ENCODE measurements at regions not wholly inside any gene's neighbourhood (a gene's known extent, or its start where the extent isn't known, plus 50 kb on each side); places are given as distances from the start of the nearest gene placed in this dataset.

DNA sequence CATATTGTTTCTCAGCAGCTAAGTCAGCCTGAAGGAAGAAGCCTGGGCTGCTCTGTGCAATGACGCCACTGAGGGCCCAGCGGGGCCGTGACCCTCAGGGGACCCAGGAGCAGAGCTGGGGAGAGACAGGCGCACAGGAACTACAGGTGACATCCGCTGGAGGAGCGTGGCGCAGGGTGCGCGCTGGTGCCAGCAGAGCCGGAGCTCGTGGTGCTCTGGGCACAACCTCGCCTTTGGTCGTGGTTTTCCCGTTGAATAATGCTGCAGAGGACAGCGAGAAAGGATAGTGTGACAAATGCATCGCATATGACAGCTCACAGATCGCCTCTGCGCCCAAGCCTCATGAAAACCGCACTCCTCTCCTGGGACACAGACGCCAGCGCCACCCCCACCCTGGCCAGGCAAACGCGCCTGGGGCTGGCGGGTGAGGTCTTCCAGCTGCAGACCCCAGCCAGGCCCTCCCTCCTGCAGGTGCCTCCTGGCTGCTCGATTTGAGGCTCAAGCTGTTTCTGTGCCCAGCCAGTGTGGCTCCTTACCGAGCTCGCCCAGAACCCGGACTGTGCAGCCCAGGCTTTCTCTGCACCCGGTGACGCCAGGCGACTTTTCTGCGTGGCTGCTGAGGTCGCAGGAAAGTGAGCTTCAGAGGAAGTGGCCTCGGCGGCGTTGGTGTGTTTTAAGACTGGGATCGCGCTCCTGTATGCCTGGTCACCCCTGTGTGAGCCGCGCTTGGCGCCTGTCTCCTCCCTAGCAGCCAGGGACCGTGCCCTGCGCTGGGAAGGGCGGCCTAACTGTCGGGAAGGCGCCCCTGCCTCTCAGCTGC lies 583.1 kb upstream of the HS6ST1 start:
- no peak for DNase-seq (ENCODE audit: low spot score)
- intact Hi-C loops (cut with DNase I), result no loop called here
- peak; percentile 28 for ATAC-seq

DNA sequence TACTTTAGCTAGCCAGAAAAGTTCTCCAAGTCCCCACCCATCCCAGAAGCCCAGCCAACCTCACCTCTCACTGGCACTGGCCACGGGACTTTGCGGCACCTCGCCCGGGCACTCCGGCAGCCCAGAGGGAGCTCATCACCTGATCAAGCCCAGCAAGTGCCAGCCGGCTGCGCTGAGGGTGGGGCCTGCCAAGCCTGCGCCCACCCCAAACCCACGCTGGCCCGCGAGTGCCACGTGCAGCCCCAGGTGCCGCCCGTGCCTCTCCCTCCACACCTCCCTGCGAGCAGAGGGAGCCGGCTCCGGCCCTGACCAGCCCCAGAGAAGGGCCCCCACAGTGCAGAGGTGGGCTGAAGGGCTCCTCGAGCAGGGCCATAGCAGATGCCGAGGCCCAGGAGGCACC lies 585.0 kb upstream of the HS6ST1 start:
- intact Hi-C loops (cut with DNase I), result no loop called here
- ATAC-seq (no peak), DNase-seq (ENCODE audit: low spot score) (no peak)

DNA sequence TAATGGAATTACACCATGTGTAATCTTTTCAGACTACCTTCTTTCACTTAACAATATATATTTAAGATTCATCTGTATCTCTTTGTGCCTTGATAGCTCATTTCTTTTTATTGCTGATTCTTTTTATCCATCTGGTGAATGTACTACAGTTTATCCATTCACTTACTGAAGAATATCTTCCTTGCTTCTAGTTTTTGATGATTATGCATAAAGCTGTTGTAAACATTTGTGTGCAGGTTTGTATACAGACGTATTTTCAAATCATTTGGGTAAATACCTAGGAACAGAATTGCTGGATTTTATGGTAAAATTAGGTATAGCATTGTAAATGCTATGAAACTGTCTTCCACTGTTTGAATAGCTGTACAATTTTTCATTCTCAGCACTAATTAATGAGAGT lies 592.6 kb upstream of the HS6ST1 start:
- ATAC-seq (no peak), DNase-seq (ENCODE audit: low spot score) (no peak)
- intact Hi-C loops (cut with DNase I), result no loop called here

DNA sequence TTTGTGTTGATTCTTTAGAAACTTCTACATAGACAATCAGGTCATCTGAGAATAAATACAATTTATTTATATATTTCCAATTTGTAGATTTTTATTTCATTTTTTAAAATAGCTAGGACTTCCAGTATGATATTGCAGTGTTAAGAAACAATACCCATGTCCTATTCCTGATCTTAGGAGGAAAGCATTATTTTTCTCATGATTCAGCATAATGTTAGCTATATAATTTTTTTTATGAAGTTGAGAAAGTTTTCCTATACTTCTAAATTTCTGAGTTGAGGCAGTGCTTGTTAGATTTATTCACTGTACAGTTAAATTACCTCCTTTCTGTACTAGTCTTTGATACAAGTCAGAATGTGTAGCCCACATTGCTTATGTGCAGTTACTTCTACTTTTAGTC lies 595.7 kb upstream of the HS6ST1 start:
- intact Hi-C loops (cut with DNase I), result no loop called here
- no peak for ATAC-seq
- no peak for DNase-seq (ENCODE audit: low spot score)

DNA sequence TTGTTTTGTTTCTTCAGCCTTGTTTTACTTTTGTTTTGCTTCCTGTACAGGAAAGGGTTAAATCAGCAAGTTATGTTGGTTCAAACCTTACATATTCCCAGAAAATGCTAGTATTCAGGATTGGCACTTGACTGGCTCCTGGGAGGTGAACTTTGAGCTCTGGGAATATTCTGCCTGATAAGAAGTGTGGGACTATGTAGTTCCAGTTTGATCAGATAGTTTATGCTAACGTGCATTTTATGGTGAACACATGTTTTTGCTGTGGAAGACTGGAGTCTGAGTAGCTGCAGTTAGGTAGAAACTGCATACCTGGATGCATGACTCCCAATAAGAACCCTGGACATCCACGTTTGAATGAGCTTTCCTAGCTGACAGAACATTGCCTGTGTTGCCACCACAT lies 603.1 kb upstream of the HS6ST1 start:
- intact Hi-C loops (cut with DNase I), result no loop called here
- DNase-seq (ENCODE audit: low spot score) (no peak), ATAC-seq (no peak)

DNA sequence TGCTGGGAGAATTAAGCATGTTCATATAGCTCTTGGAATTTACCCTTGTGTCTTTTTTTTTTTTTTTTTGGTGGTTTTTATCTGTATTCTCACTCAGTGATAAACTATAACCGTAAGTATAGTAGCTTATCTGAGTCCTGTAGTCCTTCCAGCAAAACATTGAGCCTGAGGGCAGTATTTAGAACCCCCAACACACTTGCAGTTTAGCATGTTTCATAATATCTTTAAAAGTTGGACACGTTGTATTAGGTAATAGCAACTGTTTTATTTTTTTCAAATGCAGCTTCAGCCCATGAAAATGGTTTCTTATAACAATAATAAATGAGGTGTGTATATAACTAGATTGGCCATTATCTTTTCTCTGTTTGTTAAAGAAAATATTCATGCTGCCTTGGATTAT lies 603.5 kb upstream of the HS6ST1 start:
- ATAC-seq (no peak), DNase-seq (ENCODE audit: low spot score) (no peak)
- intact Hi-C loops (cut with DNase I), result no loop called here

DNA sequence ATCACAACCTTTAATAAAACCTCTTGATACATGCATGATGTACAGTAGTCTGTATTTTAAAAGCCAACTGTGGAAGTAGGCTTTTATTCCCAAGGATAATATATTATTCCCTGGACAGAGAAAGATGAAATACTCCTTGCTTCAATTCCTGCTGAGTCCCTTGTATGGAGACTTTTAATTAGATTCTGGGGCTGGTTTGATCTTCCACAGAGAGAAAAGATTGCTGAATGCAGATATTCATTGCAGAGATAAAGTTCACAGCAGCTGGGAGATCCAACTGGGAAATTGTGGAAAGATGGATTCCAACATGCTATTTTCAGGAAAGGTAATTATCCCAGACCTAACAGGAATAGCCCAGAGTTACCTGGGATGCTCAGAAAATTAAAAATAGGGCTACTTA lies 607.0 kb upstream of the HS6ST1 start:
- ATAC-seq, result no peak
- intact Hi-C loops (cut with DNase I), result no loop called here

DNA sequence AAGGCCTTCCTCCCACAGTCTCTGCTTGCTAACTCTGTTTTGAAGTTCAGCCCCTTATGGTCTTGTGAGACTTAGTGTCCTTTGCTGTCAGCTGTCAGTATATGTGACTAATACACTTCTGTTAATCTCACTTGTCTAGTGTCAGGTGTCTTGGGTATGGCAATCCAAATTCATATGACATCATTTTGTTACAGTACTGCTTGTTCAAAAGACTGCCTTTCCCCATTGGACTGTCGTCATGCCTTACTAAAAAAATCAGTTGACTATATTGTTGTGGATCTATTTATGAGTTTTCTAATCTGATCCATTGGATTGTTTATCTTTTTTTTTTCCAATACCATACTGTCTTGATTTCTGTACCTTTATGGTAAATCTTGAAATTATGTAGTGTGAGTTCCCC lies 611.4 kb upstream of the HS6ST1 start:
- DNase-seq (ENCODE audit: low spot score) (no peak), ATAC-seq (no peak)
- intact Hi-C loops (cut with DNase I), result no loop called here

More for the DNA sequence above, 607.0 kb upstream of the HS6ST1 start:
- DNase-seq (ENCODE audit: low spot score), result no peak

DNA sequence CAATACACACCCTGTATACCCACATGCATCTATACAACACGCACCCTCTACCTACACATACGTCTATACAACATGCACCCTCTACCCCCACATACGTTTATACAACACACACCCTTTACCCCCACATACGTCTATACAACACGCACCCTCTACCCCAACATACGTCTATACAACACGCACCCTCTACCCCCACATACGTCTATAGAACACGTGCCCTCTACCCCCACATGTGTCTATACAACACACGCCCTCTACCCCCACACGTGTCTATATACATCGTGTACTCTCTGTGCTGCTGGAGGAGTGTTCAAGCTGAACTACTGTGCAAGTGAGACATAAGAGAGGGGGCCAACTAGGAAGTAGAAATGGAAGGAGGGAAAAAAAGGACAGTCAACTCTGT lies 621.7 kb upstream of the HS6ST1 start:
- DNase-seq (ENCODE audit: low spot score) (no peak), ATAC-seq (no peak)
- intact Hi-C loops (cut with DNase I), result no loop called here

DNA sequence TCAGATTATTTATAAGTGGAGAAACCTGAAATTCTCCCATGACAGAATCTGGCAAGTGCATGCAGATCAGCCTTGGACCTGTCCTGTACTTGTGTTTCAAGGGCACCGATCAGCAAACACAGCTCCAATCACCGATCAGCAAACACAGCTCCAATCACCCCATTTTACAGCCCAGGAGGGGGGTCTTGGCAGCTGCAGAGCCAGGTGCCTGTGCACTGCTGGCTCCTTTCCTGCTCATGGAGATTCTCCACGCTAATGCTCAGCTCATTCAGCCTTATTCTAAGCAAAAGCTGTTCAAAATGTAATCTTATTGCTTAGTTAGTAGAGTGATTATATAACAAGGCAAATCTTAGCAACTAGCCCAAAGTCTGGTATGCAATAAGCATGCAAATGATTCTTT lies 623.1 kb upstream of the HS6ST1 start:
- DNase-seq (ENCODE audit: low spot score), result no peak

DNA sequence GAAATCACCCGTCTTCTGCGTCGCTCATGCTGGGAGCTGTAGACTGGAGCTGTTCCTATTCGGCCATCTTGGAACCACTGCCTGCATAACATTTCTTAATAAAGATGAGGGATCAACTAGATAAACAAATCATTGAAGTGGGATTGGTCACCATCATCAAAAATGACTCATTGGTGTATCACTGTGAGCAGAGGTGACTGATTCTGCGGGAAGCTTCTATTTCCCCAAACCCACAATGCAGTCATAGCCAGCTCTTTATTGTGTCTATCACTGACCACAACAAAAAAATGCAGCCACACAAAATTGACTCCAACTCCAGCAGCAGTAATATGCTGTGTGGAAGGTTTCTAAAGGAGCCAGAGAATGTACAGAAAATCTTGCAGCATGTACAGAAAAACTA lies 630.7 kb upstream of the HS6ST1 start:
- no peak for ATAC-seq
- no peak for DNase-seq (ENCODE audit: low spot score)
- intact Hi-C loops (cut with DNase I), result no loop called here

More for the DNA sequence above, 623.1 kb upstream of the HS6ST1 start:
- intact Hi-C loops (cut with DNase I), result no loop called here
- ATAC-seq, result no peak

DNA sequence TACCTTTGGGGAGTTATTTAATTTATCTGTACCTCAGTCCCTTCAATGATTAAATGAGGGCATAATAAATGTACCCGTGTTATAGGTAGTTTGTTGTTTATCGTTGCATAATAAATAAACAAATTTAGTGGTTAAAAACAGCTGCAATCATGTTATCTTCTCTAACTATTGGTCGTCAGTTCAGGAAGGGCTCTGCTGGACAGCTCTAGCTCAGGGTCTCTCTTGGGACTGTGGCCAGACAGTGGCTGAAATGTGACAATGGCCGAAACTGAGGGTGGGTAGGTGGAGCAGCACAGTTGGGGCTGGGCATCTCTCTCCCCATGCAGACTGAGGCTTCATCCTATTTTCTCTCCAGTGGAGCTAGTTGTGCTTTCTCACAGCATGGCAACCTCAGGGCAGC lies 632.1 kb upstream of the HS6ST1 start:
- intact Hi-C loops (cut with DNase I), result no loop called here
- no peak for DNase-seq (ENCODE audit: low spot score)
- no peak for ATAC-seq

DNA sequence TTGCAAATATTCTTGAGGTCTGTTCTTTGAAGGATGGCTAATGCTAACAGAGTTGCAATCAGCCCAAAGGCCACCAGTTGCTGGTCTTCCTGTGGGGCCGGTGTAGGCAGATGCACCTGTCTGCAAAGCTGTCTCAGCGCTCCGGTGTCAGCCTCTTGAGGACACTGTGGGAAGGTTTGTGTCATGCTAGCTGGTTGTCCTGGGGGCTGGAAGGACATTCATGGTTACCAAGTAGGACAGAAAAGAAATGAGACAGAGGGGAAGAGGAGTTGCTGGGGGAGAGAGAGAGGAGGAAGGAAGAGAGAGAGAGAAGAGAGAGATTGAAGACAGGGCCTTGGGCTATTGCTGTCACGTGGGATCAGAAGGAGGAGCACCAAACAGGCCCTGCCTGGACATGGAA lies 639.6 kb upstream of the HS6ST1 start:
- DNase-seq (ENCODE audit: low spot score), result no peak
- intact Hi-C loops (cut with DNase I), result no loop called here
- no peak for ATAC-seq

DNA sequence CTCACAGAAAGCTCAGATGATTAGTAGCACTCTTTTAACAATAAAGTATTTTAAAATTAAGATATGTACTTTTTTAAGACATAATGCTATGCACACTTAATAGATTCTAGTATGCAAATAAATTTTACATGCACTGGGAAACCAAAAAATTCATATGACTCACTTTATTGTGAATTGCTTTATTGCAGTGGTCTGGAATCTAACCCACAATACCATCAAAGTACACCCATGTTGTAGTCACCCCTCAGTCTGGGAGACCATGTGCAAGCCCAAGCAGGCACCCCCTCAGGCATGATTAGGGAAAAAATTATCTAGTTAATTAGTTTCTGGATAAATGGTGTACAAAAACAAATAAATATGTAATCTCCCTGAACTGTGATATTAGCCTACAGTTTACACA lies 649.0 kb upstream of the HS6ST1 start:
- intact Hi-C loops (cut with DNase I), result no loop called here
- no peak for ATAC-seq
- no peak for DNase-seq (ENCODE audit: low spot score)

DNA sequence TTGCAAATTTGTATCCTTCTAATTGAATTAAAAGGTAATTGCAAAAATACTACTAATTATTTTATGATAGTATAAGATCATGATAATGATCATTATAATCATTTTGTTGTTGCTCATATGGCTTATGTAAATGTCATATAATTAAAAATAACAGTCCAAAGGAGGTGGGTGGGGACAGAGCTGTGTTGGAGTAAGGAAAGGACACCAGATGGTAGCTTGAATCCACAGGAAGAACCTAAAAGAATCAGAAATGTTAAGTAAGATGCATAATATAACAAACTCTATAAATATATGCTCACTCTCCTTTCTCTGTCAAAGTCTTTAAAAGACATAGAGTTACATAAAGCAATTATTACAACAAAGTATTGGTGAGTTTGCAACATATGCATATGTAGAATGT lies 650.7 kb upstream of the HS6ST1 start:
- intact Hi-C loops (cut with DNase I), result no loop called here
- DNase-seq (ENCODE audit: low spot score) (no peak), ATAC-seq (no peak)

DNA sequence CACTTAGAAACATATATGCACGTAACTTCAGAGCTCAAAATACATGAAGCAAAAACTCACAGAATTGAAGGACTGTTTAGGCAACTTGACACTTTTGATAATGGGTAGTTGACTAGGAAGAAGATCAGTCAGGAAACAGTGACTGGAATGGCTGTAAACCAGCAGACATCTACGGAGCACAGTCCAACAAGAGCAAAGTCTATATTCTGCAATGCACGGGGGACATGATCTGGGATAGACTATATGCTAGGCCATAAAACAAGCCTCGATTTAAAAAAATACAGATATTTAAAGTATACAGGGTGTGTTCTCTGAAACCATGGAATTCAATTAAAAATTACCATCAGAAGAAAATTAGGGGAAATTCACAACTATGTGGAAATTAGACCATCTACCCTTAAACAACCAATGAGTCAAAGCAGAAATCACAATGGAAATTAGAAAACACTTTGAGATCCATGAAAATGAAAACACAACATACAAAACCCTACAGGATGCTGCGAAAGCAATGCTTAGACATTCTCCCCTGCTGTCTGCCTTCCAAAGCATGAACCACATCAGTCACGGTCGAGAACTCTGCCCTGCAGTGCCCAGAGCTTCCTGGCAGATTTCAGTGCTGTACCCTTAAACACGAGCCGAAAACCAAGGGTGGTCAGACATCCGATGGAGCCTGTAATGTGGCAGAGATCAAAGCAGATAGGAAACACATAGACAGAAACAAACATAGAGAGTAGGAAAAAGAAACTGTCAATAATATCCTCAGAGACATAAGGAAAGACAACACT lies 651.9 kb upstream of the HS6ST1 start:
- no peak for ATAC-seq
- intact Hi-C loops (cut with DNase I), result no loop called here

DNA sequence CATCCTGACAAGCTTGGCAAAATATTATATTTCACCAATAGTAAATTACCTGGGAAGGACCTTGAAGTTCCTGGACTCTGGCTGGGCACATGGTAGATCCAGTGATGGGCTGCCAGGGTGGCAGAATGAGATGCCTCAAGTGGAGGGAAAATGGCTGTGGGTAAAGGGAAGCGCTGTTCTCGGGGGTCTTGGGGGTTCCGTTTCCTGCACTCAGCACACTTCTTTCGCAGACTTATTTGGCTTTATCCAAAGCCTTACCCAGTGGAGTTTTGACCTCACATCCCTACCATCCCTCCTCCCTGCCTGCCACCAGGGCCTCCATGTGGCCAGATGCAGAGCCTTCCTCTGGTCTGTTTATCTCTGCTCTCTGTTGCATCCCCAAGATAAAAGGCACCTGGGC lies 654.9 kb upstream of the HS6ST1 start:
- ATAC-seq (no peak), DNase-seq (ENCODE audit: low spot score) (no peak)
- intact Hi-C loops (cut with DNase I), result no loop called here

More for the DNA sequence above, 651.9 kb upstream of the HS6ST1 start:
- no peak for DNase-seq (ENCODE audit: low spot score)

DNA sequence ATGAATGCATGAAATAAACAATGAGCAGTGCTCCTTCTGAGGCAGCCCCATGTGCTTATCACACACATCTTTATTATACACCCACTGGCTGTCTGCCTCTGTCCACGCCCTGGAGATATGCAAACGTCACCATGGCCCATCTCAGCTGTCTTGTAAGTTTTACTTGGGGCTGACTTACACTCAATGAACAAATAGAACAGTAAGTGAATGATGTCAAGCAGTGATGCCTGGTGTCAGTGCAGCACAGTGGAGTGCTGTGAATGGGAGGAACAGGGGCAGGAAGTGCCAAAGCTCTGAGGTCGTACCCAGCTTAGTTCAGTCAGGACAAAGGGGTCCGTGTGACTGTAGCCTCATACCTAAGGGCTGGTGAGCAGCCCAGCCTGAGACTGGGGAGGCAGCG lies 659.5 kb upstream of the HS6ST1 start:
- intact Hi-C loops (cut with DNase I), result no loop called here
- DNase-seq (ENCODE audit: low spot score) (no peak), ATAC-seq (no peak)

DNA sequence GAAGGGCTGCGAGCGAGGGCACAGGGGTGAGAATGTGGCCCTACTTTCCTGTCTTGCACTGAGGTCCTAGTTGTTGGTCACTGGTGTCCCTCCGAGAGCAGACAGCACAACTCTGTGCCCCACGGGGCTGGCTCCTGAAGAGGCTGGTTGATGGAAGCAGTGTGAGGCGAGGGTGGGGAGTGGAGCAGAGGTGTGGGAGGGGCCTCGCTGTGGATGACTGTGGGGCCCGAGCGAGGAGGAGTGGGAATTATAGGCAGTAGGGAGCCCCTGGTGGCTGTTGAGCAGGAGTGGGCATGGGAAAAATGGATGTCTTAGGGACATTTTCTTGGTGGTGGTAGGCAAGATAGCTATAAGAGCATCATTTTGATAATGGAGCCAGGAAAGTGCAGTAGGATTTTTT lies 660.5 kb upstream of the HS6ST1 start:
- DNase-seq (ENCODE audit: low spot score), result no peak
- intact Hi-C loops (cut with DNase I), result no loop called here

DNA sequence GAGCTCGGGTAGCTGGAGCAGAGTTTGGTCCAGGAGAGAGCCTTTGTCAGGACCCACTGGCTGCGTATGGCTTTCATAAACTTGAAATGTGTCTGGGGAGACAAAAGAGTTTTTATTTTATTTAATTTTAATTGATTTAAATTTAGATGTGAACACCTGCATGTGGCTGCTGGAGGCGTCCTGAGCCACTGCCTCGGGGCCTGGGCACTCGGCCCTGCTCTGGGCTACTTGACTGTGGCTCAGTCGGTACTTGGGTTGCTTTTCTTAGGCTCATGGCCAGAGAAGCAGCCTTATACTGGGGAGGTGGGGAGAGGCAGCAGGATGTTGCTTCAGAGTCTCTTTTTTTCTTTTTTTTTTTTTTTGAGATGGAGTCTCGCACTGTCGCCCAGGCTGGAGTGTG lies 661.8 kb upstream of the HS6ST1 start:
- intact Hi-C loops (cut with DNase I), result no loop called here
- no peak for DNase-seq (ENCODE audit: low spot score)
- ATAC-seq, result no peak

More for the DNA sequence above, 660.5 kb upstream of the HS6ST1 start:
- no peak for ATAC-seq

DNA sequence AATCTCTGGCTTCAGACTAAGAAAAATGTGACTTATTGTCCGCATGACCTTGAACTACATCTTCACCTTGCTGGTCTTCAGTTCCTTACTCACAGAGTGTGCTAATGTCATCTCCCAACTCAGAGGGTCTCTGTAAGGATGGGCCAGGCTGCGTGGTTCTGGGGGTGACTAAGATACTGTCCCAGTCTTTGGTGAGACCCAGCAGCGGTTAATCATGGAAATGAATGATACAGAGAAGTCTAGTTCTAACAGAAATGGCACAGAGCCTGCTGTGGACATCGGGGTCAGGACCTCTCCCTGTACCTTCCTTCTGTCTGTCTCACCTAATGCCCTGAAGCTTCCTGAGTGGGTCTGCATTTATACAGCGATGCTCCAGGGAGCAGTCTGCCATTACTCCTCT lies 662.7 kb upstream of the HS6ST1 start:
- ATAC-seq (no peak), DNase-seq (ENCODE audit: low spot score) (no peak)
- intact Hi-C loops (cut with DNase I), result no loop called here

Data from sciatic nerve (tissue), 2 donors.